AG04450 (cell line): ENCODE measurements at regions not wholly inside any gene's neighbourhood (a gene's known extent, or its start where the extent isn't known, plus 50 kb on each side); places are given as distances from the start of the nearest gene placed in this dataset.

Experiments
- CTCF ChIA-PET: fragments of 300-600, 350-600 bp; formaldehyde crosslinking; extraction: SDS; loops from one replicate; lab custom pipeline; 2022; ENCODE audit warnings: antibody characterized with exemption, inconsistent platforms; lab: Charles Lee
- POLR2A ChIA-PET: fragments of 350-600 bp; formaldehyde crosslinking; extraction: SDS; loops from one replicate; lab custom pipeline; 2021; ENCODE audit warnings: antibody characterized with exemption, inconsistent platforms; lab: Yijun Ruan, JAX
- DNase-seq: peaks from one replicate; pipeline ENCODE4 v3.0.0-alpha.2; 2011; ENCODE audit warnings: low read depth, low spot score
- H3K27ac ChIP-seq: one replicate; pipeline ENCODE4 v1.5.1; 2012; ENCODE audit warnings: low read depth, low read length, control low read depth
- H3K27me3 ChIP-seq: one replicate; pipeline ENCODE4 v1.6.0; 2012; ENCODE audit warnings: low read length; ENCODE audit not compliant: control insufficient read depth, insufficient read depth
- H3K4me3 ChIP-seq: 2 replicates; pipeline ENCODE4 v1.5.1; 2011; ENCODE audit warnings: mild to moderate bottlenecking, low read depth, low read length, control low read depth
- H3K9me3 ChIP-seq: 2 replicates; pipeline ENCODE4 v1.5.1; 2012; ENCODE audit warnings: low read length; ENCODE audit not compliant: control insufficient read depth, insufficient read depth
- TF ChIP-seq, protein P1 (sequence below): IDR thresholded peaks from 2 replicates; pipeline ENCODE4 v1.5.1; 2011; ENCODE audit warnings: low read depth, low read length, control low read depth, inconsistent platforms

DNA sequence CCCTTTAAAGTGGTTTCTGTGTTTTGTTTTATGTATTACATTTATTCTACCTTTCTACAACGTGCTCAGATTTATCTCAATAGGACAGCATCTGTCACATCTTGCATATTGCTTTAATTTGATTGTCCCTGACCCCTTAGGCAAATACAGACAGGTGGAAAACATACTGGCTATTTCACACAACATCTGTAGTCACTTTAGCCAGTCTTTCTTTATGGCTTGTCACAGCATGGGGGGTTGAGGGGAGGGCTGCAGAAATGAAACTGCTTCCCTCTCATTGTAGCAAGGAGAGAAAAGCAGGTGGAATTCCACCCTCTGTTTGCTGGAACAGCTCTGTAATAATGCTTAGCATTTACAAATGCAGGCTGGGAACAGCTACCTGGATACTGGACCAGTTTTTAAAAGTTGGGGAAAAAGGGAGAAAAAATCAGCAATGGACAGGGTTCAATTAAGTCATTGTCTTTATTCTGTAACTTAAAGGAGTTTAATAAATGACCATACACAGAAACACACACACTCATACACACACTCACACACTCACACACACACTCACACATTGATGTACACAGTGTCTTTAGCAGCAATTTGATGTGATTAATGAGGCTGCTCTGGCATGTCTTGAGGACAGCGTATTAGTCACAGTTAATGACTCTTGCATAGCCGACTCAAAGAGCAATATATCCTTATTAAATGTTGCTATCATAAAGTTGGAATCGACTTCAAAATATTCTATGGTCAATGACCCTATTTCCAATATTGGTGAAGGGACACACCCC, 283.7 kb upstream of the GBE1 start:
- ChIA-PET CTCF (no interaction called here), POLR2A (no interaction called here)
- no peak overlapping the region for H3K27ac ChIP-seq
- TF ChIP-seq, protein P1, sequence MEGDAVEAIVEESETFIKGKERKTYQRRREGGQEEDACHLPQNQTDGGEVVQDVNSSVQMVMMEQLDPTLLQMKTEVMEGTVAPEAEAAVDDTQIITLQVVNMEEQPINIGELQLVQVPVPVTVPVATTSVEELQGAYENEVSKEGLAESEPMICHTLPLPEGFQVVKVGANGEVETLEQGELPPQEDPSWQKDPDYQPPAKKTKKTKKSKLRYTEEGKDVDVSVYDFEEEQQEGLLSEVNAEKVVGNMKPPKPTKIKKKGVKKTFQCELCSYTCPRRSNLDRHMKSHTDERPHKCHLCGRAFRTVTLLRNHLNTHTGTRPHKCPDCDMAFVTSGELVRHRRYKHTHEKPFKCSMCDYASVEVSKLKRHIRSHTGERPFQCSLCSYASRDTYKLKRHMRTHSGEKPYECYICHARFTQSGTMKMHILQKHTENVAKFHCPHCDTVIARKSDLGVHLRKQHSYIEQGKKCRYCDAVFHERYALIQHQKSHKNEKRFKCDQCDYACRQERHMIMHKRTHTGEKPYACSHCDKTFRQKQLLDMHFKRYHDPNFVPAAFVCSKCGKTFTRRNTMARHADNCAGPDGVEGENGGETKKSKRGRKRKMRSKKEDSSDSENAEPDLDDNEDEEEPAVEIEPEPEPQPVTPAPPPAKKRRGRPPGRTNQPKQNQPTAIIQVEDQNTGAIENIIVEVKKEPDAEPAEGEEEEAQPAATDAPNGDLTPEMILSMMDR, result no peak
- H3K9me3 ChIP-seq, result no peaks in the 10 kb centered on the region
- H3K27me3 ChIP-seq, result no peaks in the 10 kb centered on the region
- no peak for DNase-seq
- no peak overlapping the region for H3K4me3 ChIP-seq

DNA sequence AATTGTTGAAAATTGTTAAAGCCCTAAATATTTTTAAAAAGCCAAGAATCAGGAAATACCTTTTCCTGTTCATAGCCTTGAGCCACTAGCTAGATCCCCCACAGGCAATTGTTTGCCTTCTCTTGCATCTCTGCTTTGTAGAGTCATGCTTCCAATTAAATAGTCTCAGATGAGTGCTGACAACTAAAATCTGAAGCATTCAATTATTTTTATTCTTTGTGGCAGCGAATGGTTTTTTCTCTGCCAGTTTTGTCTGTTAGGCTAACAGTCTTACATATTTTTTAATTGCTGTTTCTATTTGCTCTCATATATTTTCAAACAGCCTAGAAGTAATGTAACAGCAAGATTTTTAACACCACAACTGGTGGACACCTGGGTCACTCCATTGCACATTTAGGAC, 277.1 kb upstream of the GBE1 start:
- CTCF ChIA-PET, result no interaction called here
- no peak overlapping the region for H3K27ac ChIP-seq
- TF ChIP-seq, protein P1, result no peak
- no peaks in the 10 kb centered on the region for H3K9me3 ChIP-seq
- POLR2A ChIA-PET, result no interaction called here
- no peak for DNase-seq
- H3K4me3 ChIP-seq, result no peak overlapping the region
- no peaks in the 10 kb centered on the region for H3K27me3 ChIP-seq

DNA sequence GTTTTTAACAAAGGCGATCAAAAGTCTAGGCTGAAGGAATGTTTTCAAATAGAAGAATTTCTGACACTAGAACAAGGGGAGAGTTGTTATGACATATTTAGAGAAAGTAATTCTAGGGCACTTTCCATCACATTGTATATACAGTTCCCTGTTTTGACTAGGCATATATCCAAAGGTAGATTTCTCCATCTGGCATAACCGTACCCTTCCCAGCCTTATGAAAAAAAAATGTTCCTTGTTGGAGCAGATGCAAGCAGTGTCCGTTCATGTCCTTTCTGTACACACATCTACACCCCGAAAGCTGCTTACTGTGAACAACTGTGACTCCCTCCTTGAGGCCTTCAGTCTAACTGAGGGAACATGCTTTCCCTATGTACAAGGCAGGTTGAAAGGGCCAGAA, 271.7 kb upstream of the GBE1 start:
- CTCF ChIA-PET, result no interaction called here
- Histone ChIP-seq H3K27me3 (no peaks in the 10 kb centered on the region), H3K4me3 (no peak overlapping the region), H3K9me3 (no peaks in the 10 kb centered on the region), H3K27ac (no peak overlapping the region)
- TF ChIP-seq, protein P1, result no peak
- POLR2A ChIA-PET, result no interaction called here
- no peak for DNase-seq

DNA sequence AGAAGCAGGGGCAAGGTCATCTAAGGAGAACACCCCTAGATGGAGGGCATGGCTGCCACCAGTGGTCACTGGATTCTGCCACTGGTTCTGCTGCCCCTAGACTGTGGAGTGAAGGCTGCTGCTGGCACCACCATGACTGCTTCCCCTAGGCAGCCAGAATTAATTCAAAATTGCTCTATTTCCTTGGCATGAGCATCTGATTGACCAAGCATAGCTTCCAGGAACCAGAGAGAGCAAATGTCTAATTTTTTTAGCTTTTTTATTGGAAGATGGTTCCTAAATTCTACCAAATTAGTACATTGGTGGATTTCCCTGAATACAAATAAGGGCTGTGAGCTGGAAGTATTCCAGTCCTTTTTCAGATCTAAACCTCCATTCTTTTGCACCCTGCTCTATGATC, 270.2 kb upstream of the GBE1 start:
- DNase-seq, result no peak
- H3K27me3 ChIP-seq, result no peaks in the 10 kb centered on the region
- H3K9me3 ChIP-seq, result no peaks in the 10 kb centered on the region
- H3K27ac ChIP-seq, result no peak overlapping the region
- CTCF ChIA-PET, result no interaction called here
- no peak overlapping the region for H3K4me3 ChIP-seq
- POLR2A ChIA-PET, result no interaction called here
- TF ChIP-seq, protein P1, result no peak

DNA sequence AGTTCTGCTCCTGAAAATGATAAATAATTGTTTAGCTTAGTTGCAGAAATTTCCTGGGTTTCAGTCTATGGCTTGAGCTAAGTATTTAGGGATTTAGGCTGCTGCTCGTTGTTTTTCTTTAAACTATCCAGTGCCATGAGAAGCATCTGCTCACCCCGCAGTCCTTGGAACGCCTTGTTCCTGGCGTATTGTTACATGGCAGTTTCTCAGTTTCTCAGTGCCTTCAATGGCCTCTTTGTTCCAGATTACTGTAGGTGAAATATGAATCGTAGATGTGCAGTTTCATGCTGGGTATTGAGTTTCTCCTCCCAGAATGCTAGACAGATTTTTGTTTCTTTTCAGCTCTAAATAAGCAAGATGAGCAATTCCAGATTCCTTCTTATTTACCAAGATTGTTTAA, 269.5 kb upstream of the GBE1 start:
- ChIA-PET CTCF (interaction anchor here (0.6 kb wide), 1 partner anchor 540 kb away, joined by 4 read pairs; no protein-coding TSS in a partner anchor), POLR2A (no interaction called here)
- no peak overlapping the region for H3K4me3 ChIP-seq
- no peaks in the 10 kb centered on the region for H3K9me3 ChIP-seq
- no peak for DNase-seq
- no peaks in the 10 kb centered on the region for H3K27me3 ChIP-seq
- H3K27ac ChIP-seq, result no peak overlapping the region
- TF ChIP-seq, protein P1, result no peak
